ENCODE measurements at regions not wholly inside any gene's neighbourhood (a gene's known extent, or its start where the extent isn't known, plus 50 kb on each side); places are given as distances from the start of the nearest gene placed in this dataset.

GRCh38 chr11:101390539-101390938 is 193.3 kb downstream of the TRPC6 start:
- TF ChIP-seq EZH2phosphoT487 (IDR thresholded peaks at IDR 0.05; ENCODE audit: insufficient read depth, low read depth): no peak
- TF ChIP-seq EZH2 (IDR thresholded peaks at IDR 0.05; ENCODE audit: insufficient read depth, poor library complexity, severe bottlenecking): no peak
